GM12878 (cell line): ENCODE measurements at regions not wholly inside any gene's neighbourhood (a gene's known extent, or its start where the extent isn't known, plus 50 kb on each side); places are given as distances from the start of the nearest gene placed in this dataset.
"Not testable (repeated sequence)": the region's sequence is repeated elsewhere in the genome, so short reads cannot be mapped to it uniquely, and the experiment has no call there.

ENCODE experiments used
- CHD1 ChIP-seq: IDR thresholded peaks from 2 replicates; pipeline ENCODE4 v1.6.1; 2012; ENCODE audit warnings: low read depth, low read length, improper control_type of control experiment
- CTCF ChIP-seq, 3 experiments: IDR thresholded peaks in 2 of 3; conservative IDR thresholded peaks in 1 of 3; 2 replicates each; pipeline ENCODE4 v1.5.1; 2011; ENCODE audit warnings: low read depth in 3 of 3, low read length in 3 of 3, mild to moderate bottlenecking in 3 of 3, control low read depth in 2 of 3, moderate library complexity in 2 of 3, inconsistent platforms in 1 of 3, mixed read lengths in 1 of 3; ENCODE audit not compliant: control insufficient read depth in 2 of 3, insufficient read depth in 1 of 3; ENCODE audit errors: extremely low read depth in 1 of 3
- EZH2 ChIP-seq: IDR thresholded peaks from 2 replicates; pipeline ENCODE4 v1.6.1; 2012; ENCODE audit warnings: low read depth, mild to moderate bottlenecking, control low read depth, inconsistent platforms, low read length, borderline replicate concordance; ENCODE audit not compliant: control insufficient read depth
- LARP7 ChIP-seq: fragments of 450-650 bp; IDR thresholded peaks from 2 replicates; pipeline ENCODE4 v1.6.1; 2017; ENCODE audit warnings: mild to moderate bottlenecking
- NFYB ChIP-seq: IDR thresholded peaks from 2 replicates; pipeline ENCODE4 v1.6.1; 2011; ENCODE audit warnings: low read depth, mild to moderate bottlenecking, low read length, improper control_type of control experiment, moderate library complexity; ENCODE audit not compliant: insufficient read depth
- NRF1 ChIP-seq: conservative IDR thresholded peaks from 2 replicates; pipeline ENCODE4 v1.6.1; 2011; ENCODE audit warnings: mild to moderate bottlenecking, low read depth, low read length, improper control_type of control experiment
- POLR2A ChIP-seq: IDR thresholded peaks from 2 replicates; pipeline ENCODE4 v1.6.1; 2011; ENCODE audit warnings: low read depth, mild to moderate bottlenecking, low read length
- POLR2AphosphoS5 ChIP-seq: IDR thresholded peaks from 2 replicates; pipeline ENCODE4 v1.6.1; 2011; ENCODE audit warnings: mild to moderate bottlenecking, low read length, inconsistent platforms
- SIN3A ChIP-seq: IDR thresholded peaks from 2 replicates; pipeline ENCODE4 v1.6.1; 2012; ENCODE audit warnings: low read depth, low read length, improper control_type of control experiment
- SPI1 ChIP-seq: IDR thresholded peaks from 2 replicates; pipeline ENCODE4 v1.6.1; 2011; ENCODE audit warnings: low read depth, mild to moderate bottlenecking, low read length, moderate library complexity, borderline replicate concordance; ENCODE audit not compliant: insufficient read depth
- ZNF207 ChIP-seq: fragments of 450-650 bp; IDR thresholded peaks from 2 replicates; pipeline ENCODE4 v1.6.1; 2014; ENCODE audit warnings: antibody characterized with exemption, mild to moderate bottlenecking, borderline replicate concordance
- ZNF274 ChIP-seq: IDR thresholded peaks from one replicate; pipeline ENCODE4 v1.8.0; 2011; ENCODE audit not compliant: insufficient read length, insufficient read depth

- TF ChIP-seq SIN3A; POLR2AphosphoS5; CTCF (IDR thresholded peaks at IDR 0.05 in 2 of 3, conservative IDR thresholded peaks at IDR 0.05 in 1 of 3; ENCODE audit: control insufficient read depth in 2 of 3, extremely low read depth in 1 of 3, insufficient read depth in 1 of 3, low read depth in 3 of 3, low read length in 3 of 3); SPI1; POLR2A; NFYB; EZH2; ZNF274; ZNF207; NRF1; LARP7; CHD1: not testable (repeated sequence)
These were observed 668.0 kb downstream of the SPATA31A7 start for GRCh38 chr9:61857709-61858351.
